Right renal cortex interstitium (tissue), 3 donors: ENCODE measurements at regions not wholly inside any gene's neighbourhood (a gene's known extent, or its start where the extent isn't known, plus 50 kb on each side); places are given as distances from the start of the nearest gene placed in this dataset.
"Not testable (repeated sequence)": the region's sequence is repeated elsewhere in the genome, so short reads cannot be mapped to it uniquely, and the experiment has no call there.

Experiments
- DNase-seq, 3 donors: peaks; one replicate each; pipeline ENCODE4 v3.0.0-alpha.2; 2013; ENCODE audit warnings: low read depth in 3 of 3, low spot score in 2 of 3

GRCh38 chr6:119536666-119537065, 187.1 kb upstream of the MAN1A1 start:
- no peak for DNase-seq

- DNase-seq: no peak
Observed at GRCh38 chr6:119535332-119535731, 185.8 kb upstream of the MAN1A1 start.

- no peak for DNase-seq
Observed at GRCh38 chr6:119533603-119534279, 184.2 kb upstream of the MAN1A1 start.

- no peak for DNase-seq
Observed at GRCh38 chr6:119527231-119527578, 177.6 kb upstream of the MAN1A1 start.

- DNase-seq: no peak
Observed at GRCh38 chr6:119526561-119527230, 177.1 kb upstream of the MAN1A1 start.

GRCh38 chr6:119524410-119524809, 174.8 kb upstream of the MAN1A1 start:
- no peak for DNase-seq

- DNase-seq: no peak
Observed at GRCh38 chr6:119523556-119523955, 174.0 kb upstream of the MAN1A1 start.

- no peak for DNase-seq
Observed at GRCh38 chr6:119521251-119521650, 171.7 kb upstream of the MAN1A1 start.

GRCh38 chr6:119517428-119517827, 167.9 kb upstream of the MAN1A1 start:
- DNase-seq: no peak

- no peak for DNase-seq
Observed at GRCh38 chr6:119514345-119514744, 164.8 kb upstream of the MAN1A1 start.

GRCh38 chr6:119511024-119511423, 161.5 kb upstream of the MAN1A1 start:
- DNase-seq: no peak

GRCh38 chr6:119510246-119510645, 160.7 kb upstream of the MAN1A1 start:
- DNase-seq: no peak

- DNase-seq: no peak
Observed at GRCh38 chr6:119506631-119507174, 157.1 kb upstream of the MAN1A1 start.

- no peak for DNase-seq
Observed at GRCh38 chr6:119501798-119502483, 152.4 kb upstream of the MAN1A1 start.

GRCh38 chr6:119499797-119500196, 150.2 kb upstream of the MAN1A1 start:
- no peak for DNase-seq

- DNase-seq: no peak
Observed at GRCh38 chr6:119497988-119498727, 148.6 kb upstream of the MAN1A1 start.

GRCh38 chr6:119495230-119495683, 145.7 kb upstream of the MAN1A1 start:
- DNase-seq: no peak

GRCh38 chr6:119493980-119494379, 144.4 kb upstream of the MAN1A1 start:
- DNase-seq: no peak

GRCh38 chr6:119491112-119491511, 141.6 kb upstream of the MAN1A1 start:
- DNase-seq: not testable (repeated sequence)

- not testable (repeated sequence) for DNase-seq
Observed at GRCh38 chr6:119490050-119490449, 140.5 kb upstream of the MAN1A1 start.

- DNase-seq: no peak
Observed at GRCh38 chr6:119484598-119484997, 135.0 kb upstream of the MAN1A1 start.
